CD4-positive, alpha-beta T cell treated with Interleukin-17A for 1 hour (primary cell): ENCODE measurements at regions not wholly inside any gene's neighbourhood (a gene's known extent, or its start where the extent isn't known, plus 50 kb on each side); places are given as distances from the start of the nearest gene placed in this dataset.

Source experiments
- DNase-seq: peaks from one replicate; pipeline ENCODE4 v3.0.0-alpha.2; 2020

DNA sequence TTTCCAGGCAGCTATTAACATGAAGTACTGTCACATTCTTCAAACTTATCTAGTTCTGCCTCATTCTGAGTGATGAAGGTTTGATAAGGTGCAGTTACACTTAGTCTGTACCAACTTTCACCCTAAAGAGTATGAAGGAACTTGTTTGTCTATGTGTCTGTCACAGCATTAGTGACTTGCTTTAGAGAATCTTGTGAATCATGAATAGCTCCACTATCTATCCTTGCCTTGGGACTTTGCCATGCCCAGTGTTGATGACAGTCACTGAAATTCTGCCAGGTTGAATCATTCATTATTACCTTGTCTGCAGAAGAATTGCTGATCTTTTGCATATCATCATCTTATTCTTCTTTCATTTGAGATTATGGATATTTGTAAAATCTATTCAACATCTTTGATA lies 50.9 kb upstream of the A1CF start:
- no peak for DNase-seq

GRCh38 chr10:50937230-50937907 lies 51.9 kb upstream of the A1CF start:
- no peak for DNase-seq

GRCh38 chr10:50941629-50942028 lies 56.2 kb upstream of the A1CF start:
- no peak for DNase-seq

DNA sequence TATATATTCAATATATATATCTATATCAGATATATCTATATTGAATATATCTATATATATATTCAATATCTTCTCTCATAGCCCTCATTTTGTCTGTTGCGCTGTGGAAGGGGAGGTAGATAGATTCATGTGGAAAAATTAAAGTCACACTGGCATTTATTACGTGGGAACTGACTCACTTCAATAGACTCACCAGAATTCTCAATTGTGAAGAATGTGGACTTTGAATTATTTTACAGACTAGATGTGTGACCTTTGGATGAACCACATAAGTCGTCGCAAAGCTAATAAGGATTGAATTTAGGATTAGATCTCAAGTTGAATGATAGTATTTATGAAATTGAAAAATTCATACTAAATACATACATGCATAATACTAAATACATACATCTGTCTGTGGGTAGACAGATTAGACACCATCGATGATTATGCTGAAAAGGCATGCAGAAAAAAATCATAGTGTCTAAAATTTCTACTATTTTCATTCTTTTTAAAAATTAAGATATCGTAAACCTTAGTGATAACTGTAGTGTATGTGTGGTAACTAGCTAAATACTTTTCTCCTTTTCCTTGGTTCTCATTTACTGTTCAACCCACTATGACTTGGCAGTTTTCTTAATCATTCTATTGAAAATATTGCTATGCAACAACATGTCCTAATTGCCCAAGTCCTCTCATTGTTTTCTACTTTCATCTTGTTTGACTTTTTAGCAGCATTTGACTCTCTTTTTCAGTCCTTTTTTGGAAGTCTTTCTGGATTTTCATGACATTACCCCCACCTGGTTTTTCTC lies 61.8 kb upstream of the A1CF start:
- no peak for DNase-seq

DNA sequence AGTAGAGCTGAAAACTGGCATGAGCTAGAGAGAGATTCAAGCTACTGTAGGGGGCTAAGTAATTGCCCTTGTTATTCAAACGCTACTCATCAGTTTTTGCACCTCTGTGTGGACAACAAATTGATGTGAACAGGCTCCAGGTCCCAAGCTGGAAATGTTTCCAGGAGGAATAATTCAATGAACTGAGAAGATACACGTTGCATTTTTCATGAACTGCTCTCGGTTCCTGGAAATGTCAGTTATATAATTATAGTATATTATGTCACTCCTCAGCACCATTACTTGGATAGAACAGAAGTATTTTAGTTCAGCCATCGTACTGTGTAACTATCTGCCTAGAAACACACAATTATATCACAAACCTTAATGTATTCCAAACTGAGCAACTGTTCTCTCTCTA lies 65.9 kb upstream of the A1CF start:
- DNase-seq, result no peak

DNA sequence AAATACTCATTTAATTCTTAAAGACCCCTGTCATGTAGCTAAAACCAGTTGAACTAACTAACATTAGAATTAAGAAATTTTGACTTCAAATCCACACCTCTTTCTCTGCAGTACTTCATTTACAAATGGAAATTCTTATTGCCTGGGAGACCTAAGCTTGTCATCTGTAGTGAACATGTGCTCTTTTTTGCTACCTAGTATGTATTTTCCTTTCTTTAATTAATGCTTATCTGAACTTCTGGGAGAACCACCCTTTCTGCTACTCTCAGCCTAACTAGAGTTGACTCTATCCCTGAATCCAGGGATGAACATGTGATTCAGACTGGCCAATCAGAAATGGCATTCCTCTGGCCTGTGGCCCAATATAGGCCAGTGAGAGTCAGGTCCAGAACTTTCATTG lies 75.9 kb upstream of the A1CF start:
- DNase-seq, result no peak

DNA sequence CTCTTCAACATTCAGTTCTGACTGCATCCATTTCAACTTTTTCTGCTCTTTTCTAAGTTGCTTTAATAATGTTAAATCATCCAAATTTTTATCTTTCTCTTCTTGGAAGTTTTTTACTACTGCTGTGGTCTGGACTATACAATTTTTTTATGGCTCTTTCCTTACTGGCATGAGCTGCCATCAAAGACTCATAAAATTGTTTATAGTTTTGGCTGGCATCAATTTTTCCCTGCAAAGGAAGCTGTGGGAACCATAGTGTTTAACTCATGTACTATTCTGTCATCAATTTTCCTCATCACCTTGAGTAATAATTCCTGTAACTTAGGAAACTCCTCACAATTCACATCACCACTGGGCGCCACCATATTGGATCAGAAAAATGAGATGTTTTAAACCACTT lies 77.6 kb upstream of the A1CF start:
- DNase-seq, result no peak

DNA sequence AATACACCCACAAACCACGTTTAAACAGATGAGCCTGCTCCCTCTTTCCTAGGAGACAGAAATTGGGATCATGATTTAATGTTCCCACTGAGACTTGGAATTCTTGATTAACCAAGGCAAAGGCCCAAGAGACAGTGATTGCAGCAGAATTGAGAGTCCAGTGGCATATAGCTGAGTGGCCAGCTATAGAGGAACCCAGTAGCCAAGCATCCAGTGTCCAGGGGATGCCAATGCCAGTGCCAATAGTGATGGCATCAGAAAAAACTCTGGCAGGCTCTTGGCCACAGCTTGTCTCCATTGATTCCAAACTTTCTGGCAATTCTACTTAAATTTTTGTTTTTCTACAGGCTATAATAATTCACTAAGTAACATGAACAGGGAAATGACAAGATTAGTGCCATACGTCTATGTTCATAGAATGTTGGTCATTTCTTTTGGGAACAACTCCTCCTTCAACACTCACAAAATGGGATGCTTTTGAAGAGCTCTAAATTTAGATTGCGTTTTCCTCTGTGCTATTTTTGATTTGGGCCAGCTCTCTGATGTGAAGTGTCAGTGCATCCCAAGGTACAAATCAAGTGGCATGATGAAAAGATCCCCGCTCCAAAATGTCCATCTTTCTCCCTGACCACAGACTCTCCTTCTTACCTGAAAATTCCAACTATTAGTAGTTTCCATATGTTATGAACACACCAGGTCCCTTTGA lies 83.1 kb upstream of the A1CF start:
- DNase-seq, result no peak

DNA sequence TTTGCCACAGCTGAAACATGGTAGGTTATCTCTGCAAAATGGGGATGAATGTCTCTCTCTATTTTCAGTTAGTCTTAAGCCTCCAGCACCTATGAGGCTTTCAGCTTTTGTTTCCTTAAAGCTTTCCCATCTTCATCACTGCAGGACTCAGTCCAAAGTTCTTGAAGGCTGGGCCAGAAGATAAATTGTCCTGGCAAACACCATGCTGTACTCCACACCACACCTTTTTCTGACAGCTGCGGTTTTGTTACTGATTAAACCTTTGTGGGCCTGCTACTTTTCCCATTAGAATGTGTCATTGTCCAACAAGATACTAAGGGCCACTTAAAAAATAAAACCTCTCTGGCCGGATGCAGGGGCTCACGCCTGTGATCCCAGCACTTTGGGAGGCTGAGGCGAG lies 87.2 kb upstream of the A1CF start:
- no peak for DNase-seq

DNA sequence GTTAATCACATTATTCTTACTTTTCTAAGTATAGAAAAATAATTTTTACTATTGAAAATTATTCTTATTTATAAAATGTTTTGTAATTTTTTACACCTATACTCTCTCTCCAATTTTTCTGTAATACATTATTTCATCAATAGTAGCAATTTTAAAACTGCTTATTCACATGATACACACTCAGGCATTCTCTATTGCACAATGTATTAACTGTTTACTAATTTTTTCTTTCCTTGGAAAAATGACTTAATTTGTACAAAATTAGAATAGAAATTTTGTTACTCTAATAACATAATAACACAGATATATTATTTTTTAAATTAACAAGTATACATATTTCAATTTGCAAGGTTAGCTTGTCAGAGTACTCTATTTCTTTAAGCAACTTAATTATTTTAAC lies 92.9 kb upstream of the PRKG1 start:
- DNase-seq, result no peak

DNA sequence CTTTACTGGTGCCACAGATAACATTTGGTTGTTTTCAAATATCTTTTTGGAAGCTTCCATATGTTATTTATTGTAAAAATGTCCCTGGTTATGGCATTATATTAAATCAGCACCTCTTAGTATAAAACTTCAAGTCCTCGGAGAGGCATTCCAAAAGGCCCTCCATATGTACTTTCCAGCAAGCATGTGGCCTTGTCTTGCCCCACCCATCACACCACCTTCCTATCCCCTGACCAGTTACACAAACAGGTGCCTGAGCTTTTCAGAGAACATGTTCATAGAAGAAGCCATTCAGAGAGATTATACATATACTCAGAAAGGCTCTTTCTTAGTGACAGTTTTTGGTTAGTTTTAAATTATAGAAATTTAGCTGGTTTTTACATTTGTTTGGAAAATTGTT lies 92.4 kb upstream of the PRKG1 start:
- no peak for DNase-seq

DNA sequence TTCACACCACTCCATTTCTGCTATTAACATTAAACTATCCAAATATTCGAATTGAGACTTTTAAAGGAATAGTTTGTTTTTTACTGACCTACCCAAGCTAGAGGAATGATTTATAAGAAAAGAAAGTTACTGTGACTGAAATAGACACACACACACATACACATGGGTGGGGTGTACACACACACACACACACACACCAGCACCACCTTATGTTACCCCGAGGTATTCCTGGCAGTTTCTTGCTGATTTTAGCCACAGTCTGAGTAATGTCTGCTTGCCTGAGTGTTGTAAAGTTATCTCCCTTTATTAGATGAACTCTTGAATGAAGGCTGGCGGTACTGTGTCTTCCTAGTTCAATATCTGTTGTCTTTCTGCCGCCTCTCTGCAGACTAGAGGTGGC lies 91.3 kb upstream of the PRKG1 start:
- no peak for DNase-seq

- no peak for DNase-seq
Measured at GRCh38 chr10:50987934-50988333, 86.4 kb upstream of the PRKG1 start.

DNA sequence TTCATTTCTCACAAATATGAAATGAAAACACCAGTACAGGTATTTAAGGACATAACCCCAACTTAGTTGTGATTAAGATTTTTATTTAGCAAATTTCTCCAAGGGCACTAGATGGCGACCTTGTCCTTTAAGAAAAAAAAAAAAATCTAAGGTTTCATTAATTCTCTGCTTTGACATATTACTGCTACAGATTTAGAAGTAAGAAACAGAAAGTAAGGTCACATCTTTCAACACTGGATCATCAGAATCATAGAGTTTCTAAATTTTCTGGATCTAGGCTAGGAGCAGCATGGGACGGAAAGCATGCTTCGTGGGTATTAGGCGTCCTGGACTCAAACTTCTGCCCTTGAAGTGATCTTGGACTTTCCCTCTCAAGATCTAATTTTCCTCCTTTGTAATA lies 85.5 kb upstream of the PRKG1 start:
- DNase-seq, result no peak

GRCh38 chr10:50990568-50991455 lies 83.5 kb upstream of the PRKG1 start:
- no peak for DNase-seq

- no peak for DNase-seq
Measured at GRCh38 chr10:50991456-50992355, 82.6 kb upstream of the PRKG1 start.

DNA sequence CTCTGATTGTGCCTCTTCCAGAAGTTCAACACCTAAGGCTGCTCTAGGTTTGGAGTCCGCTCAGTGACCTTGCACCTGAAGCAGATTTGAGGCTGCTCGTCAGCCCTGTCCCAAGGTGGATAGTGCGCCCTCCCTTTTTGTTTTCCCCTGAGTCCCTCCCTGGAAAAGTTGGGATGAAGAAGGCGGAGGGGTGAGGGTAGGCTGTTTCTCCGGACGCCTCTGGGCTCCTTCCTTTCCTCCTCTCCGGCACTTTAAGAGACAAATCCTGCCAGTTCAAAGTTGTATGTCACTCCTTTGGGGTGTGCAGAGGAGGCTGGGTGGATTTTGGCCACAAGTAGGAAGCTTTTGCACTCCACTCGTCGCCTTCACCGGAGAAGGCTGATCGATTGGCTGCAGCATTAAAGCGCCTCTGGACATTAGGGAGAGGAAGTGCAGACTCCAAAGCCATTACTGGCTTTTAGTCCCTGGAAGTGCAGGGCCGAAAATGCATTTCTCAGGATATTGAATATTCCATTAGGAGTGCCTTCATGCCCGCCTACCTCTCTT lies 81.9 kb upstream of the PRKG1 start:
- DNase-seq, result no peak

- no peak for DNase-seq
Measured at GRCh38 chr10:50992972-50993766, 81.1 kb upstream of the PRKG1 start.

GRCh38 chr10:50993771-50994251 lies 80.5 kb upstream of the PRKG1 start:
- no peak for DNase-seq

DNA sequence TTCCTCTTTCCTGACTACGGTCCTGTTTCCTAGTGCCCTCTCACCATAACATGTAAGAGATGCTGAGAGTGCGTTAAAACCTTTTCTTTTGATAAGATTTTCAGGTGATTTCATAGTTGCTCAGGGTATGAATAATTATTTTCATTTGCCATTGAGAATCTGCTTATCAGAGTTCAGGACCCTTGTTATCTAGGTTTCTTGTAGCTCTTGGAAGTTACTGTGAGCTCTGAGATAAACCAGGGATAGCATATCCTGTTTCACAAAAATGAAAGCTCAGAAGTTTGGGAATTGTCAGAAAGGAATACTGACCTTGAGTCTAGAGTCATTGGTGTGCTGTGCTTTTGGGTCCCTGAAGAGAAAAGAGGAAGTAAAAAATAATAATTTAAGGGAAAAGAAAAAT lies 76.8 kb upstream of the PRKG1 start:
- no peak for DNase-seq

GRCh38 chr10:50999163-50999562 lies 75.1 kb upstream of the PRKG1 start:
- no peak for DNase-seq
